Testis (tissue), 2 donors: ENCODE measurements at regions not wholly inside any gene's neighbourhood (a gene's known extent, or its start where the extent isn't known, plus 50 kb on each side); places are given as distances from the start of the nearest gene placed in this dataset.

ENCODE experiments used
- POLR2A ChIP-seq: fragments of 450-650 bp; IDR thresholded peaks from one replicate; pipeline ENCODE4 v1.6.1; 2017; ENCODE audit warnings: antibody characterized with exemption, mild to moderate bottlenecking, moderate library complexity
- TF ChIP-seq, protein P1 (sequence below), 3 experiments: fragments of 450-650 bp in 2 of 3; fragments of 200-600 bp in 1 of 3; sonication (generic) in 1 of 3; IDR thresholded peaks; one replicate each; pipeline ENCODE4 v1.5.1; 2016 to 2019; ENCODE audit warnings: antibody characterized with exemption in 3 of 3, mild to moderate bottlenecking in 2 of 3, moderate library complexity in 1 of 3

DNA sequence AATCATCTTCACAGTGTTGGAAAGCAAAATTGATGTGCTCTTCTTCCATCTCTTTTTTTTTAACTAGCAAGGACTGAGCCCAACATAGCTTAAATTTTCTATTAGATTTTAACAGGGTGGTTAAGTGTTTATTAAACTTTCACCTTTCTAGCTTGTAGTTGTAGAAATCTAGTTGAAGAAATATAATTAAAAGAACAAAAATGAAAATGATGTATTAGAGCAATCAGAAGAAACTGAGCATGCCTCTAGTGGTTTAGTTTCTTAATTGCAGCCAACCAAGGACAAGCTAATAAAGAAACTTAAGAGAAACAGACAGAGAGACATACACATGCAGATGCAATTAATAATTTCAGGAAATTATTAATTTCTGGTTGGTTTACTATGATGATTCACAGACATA, 673.0 kb upstream of the LMO3 start:
- TF ChIP-seq, protein P1, sequence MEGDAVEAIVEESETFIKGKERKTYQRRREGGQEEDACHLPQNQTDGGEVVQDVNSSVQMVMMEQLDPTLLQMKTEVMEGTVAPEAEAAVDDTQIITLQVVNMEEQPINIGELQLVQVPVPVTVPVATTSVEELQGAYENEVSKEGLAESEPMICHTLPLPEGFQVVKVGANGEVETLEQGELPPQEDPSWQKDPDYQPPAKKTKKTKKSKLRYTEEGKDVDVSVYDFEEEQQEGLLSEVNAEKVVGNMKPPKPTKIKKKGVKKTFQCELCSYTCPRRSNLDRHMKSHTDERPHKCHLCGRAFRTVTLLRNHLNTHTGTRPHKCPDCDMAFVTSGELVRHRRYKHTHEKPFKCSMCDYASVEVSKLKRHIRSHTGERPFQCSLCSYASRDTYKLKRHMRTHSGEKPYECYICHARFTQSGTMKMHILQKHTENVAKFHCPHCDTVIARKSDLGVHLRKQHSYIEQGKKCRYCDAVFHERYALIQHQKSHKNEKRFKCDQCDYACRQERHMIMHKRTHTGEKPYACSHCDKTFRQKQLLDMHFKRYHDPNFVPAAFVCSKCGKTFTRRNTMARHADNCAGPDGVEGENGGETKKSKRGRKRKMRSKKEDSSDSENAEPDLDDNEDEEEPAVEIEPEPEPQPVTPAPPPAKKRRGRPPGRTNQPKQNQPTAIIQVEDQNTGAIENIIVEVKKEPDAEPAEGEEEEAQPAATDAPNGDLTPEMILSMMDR (IDR thresholded peaks at IDR 0.05), result peak in 1 of 3 experiments; percentile 49
- no peak for TF ChIP-seq POLR2A
